Mucosa of descending colon (tissue), 3 donors: ENCODE measurements at regions not wholly inside any gene's neighbourhood (a gene's known extent, or its start where the extent isn't known, plus 50 kb on each side); places are given as distances from the start of the nearest gene placed in this dataset.

ENCODE experiments used
- ATAC-seq: fragments of 200-7000 bp; cut with Tn5 transposase; one replicate; pipeline ENCODE4 v1.9.1; 2020; ENCODE audit warnings: mild to moderate bottlenecking, moderate library complexity
- DNase-seq, 3 donors: peaks; one replicate each; pipeline ENCODE4 v3.0.0-alpha.2; 2020
- H3K36me3 ChIP-seq: fragments of 200-600 bp; one replicate; pipeline ENCODE4 v1.8.0; 2021; ENCODE audit warnings: low read depth, mild to moderate bottlenecking
- H3K4me1 ChIP-seq: fragments of 200-600 bp; one replicate; pipeline ENCODE4 v1.8.0; 2021; ENCODE audit warnings: low read depth, mild to moderate bottlenecking
- H3K4me3 ChIP-seq: fragments of 200-600 bp; one replicate; pipeline ENCODE4 v1.8.0; 2021; ENCODE audit warnings: mild to moderate bottlenecking
- H3K9me3 ChIP-seq: fragments of 200-600 bp; one replicate; pipeline ENCODE4 v1.8.0; 2021; ENCODE audit warnings: mild to moderate bottlenecking
- CTCF ChIP-seq: fragments of 200-600 bp; IDR thresholded peaks from one replicate; pipeline ENCODE4 v1.8.0; 2022; ENCODE audit warnings: antibody characterized with exemption, mild to moderate bottlenecking
- intact Hi-C, 2 donors: fragments of 100-400 bp; cut with DNase I in 1 of 2; cut with micrococcal nuclease in 1 of 2; formaldehyde crosslinking; loops; one replicate each; pipeline versions ENCODE4 v1.11.0 to v1.11.1; 2022; cut with DNase I, micrococcal nuclease
- donor health status: DM: no; HTN: no; CAD: no; lungs with moderate emphysema.
- donor health status: DM: no; HTN: no; CAD: no.
- donor health status: DM: no; HTN: yes; CAD: no.

- TF ChIP-seq CTCF, result no peak
- no peak overlapping the region for H3K4me3 ChIP-seq
- no peaks in the 10 kb centered on the region for H3K4me1 ChIP-seq
- no peak for ATAC-seq
- DNase-seq, result no peak
- H3K36me3 ChIP-seq, result no peaks in the 10 kb centered on the region
- intact Hi-C loops, result loop anchor here in 1 of 2 donors (10.0 kb wide), 1 partner anchor 379 kb away; no protein-coding TSS in a partner anchor
- H3K9me3 ChIP-seq, result no peaks in the 10 kb centered on the region
These were observed 176.6 kb downstream of the BACH1 start for GRCh38 chr21:29475329-29475728.

DNA sequence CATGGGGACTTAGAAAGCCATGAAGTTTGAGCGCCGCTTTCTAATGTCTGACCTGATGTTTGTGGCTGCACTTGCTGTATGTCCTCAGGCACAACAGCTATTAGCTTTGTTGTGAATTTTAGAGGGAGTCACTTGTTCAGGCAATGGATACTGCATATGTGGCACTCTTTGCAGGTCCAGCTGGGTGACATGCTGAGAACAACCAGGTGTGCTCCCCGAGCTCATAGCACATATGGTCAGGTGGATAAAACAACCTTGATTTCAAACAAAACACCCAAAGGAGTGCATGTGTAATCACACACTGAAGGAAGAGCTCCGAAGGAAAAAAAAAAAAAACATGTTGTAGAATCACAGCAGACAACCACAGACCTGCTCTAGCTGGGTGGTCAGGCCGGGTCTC, 178.6 kb downstream of the BACH1 start:
- intact Hi-C loops, result loop anchor here (2.0 to 10.0 kb wide), 2 partner anchors 371 to 377 kb away; no protein-coding TSS in a partner anchor
- H3K9me3 ChIP-seq, result no peaks in the 10 kb centered on the region
- ATAC-seq (no peak), DNase-seq (no peak)
- no peaks in the 10 kb centered on the region for H3K4me1 ChIP-seq
- no peak for TF ChIP-seq CTCF
- H3K36me3 ChIP-seq, result no peaks in the 10 kb centered on the region
- H3K4me3 ChIP-seq, result no peak overlapping the region

DNA sequence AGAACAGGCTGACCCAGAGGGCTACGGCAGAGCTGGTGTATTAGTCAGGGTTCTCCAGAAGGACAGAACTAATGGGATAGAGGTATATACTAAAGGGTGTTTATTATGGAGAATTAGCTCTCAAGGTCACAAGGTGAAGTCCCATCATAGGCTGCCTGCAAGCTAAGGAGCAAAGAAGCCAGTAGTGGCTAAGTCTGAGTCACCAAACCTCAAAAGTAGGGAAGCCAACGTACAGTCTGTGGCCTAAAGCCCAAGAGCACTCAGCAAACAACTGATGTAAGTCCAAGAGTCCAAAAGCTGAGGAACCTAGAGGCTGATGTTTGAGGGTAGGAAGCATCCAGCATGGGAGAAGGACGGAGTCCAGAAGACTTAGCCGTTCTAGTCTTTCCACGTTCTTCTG, 179.2 kb downstream of the BACH1 start:
- H3K4me1 ChIP-seq, result no peaks in the 10 kb centered on the region
- ATAC-seq (no peak), DNase-seq (no peak)
- no peaks in the 10 kb centered on the region for H3K36me3 ChIP-seq
- TF ChIP-seq CTCF, result no peak
- no peaks in the 10 kb centered on the region for H3K9me3 ChIP-seq
- intact Hi-C loops, result loop anchor here (2.0 to 10.0 kb wide), 2 partner anchors 371 to 377 kb away; no protein-coding TSS in a partner anchor
- no peak overlapping the region for H3K4me3 ChIP-seq

- H3K9me3 ChIP-seq, result no peaks in the 10 kb centered on the region
- no peak overlapping the region for H3K4me3 ChIP-seq
- no peak for TF ChIP-seq CTCF
- intact Hi-C loops, result no loop called here
- ATAC-seq, result no peak
- no peak for DNase-seq
- no peaks in the 10 kb centered on the region for H3K4me1 ChIP-seq
- H3K36me3 ChIP-seq, result no peaks in the 10 kb centered on the region
These were observed 182.4 kb downstream of the BACH1 start for GRCh38 chr21:29481081-29481480.

GRCh38 chr21:29481641-29482040, 182.9 kb downstream of the BACH1 start:
- no peaks in the 10 kb centered on the region for H3K4me1 ChIP-seq
- no peaks in the 10 kb centered on the region for H3K36me3 ChIP-seq
- H3K9me3 ChIP-seq, result no peaks in the 10 kb centered on the region
- TF ChIP-seq CTCF, result no peak
- ATAC-seq (no peak), DNase-seq (no peak)
- no peak overlapping the region for H3K4me3 ChIP-seq
- intact Hi-C loops, result no loop called here

DNA sequence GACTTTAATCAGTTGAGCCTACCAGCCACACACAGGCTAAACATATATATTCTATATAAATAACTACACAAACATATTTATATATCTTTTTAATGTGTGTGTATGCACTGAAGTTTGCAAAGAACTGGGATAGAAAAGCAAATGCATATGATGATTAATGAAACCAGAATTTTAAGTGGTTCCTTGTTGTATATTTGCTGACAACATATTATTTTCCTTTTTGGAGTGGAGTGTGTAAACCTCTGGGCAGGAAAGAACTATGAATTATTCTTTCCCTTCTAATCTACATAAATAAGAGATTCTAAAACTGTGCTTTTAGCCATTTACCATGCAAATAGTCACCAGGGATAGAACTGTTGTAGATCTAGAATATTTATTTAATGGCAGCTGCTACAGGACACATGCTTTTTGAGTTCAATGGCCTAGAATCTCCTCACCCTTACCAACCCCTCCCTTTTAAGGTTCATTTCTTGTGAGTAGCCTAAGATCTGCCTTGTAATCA, 187.6 kb downstream of the BACH1 start:
- Histone ChIP-seq H3K36me3 (no peaks in the 10 kb centered on the region), H3K9me3 (no peaks in the 10 kb centered on the region), H3K4me1 (no peaks in the 10 kb centered on the region), H3K4me3 (no peak overlapping the region)
- TF ChIP-seq CTCF, result no peak
- intact Hi-C loops, result no loop called here
- DNase-seq (no peak), ATAC-seq (no peak)
